ENCODE measurements at regions not wholly inside any gene's neighbourhood (a gene's known extent, or its start where the extent isn't known, plus 50 kb on each side); places are given as distances from the start of the nearest gene placed in this dataset.

DNA sequence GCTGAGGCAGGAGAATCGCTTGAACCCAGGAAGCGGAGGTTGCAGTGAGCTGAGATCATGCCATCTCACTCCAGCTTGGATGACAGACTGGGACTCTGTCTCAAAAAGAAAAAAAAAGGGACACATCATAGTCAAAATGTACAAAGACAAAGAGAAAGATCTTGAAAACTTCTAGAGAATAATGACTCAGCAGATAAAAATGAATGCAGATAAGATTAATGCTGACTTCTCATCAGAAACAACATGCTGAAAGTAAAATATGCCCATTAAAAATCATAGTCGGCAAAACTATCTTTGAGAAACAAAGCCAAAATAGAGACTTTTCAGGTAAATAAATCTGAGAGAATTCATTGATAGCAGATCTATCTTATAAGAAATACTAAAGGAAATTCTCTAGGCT, 271.1 kb upstream of the GPR149 start:
- intact Hi-C loops (cut with DNase I; ENCODE audit: low total_unique reads), result no loop called here
- WGBS, 2 donors, result 93 to 98% methylated on average over 3 of the region's 3 CpGs
- no peak for DNase-seq (ENCODE audit: low spot score in 2 of 2)
- TF ChIP-seq POLR2A (IDR thresholded peaks at IDR 0.05), result no peak
- TF ChIP-seq CTCF (IDR thresholded peaks at IDR 0.05), result no peak
- H3K4me3 ChIP-seq (ENCODE audit: low read depth, poor library complexity, severe bottlenecking), result no peak overlapping the region

GRCh38 chr3:154690413-154690812, 260.4 kb upstream of the GPR149 start:
- intact Hi-C loops (cut with DNase I; ENCODE audit: low total_unique reads), result no loop called here
- DNase-seq (ENCODE audit: low spot score in 2 of 2), result no peak
- no peak overlapping the region for H3K4me3 ChIP-seq (ENCODE audit: low read depth, poor library complexity, severe bottlenecking)
- no peak for TF ChIP-seq CTCF (IDR thresholded peaks at IDR 0.05)
- no peak for TF ChIP-seq POLR2A (IDR thresholded peaks at IDR 0.05)

GRCh38 chr3:154684440-154684839, 254.4 kb upstream of the GPR149 start:
- WGBS, 2 donors, result 63 to 79% methylated on average over 6 of the region's 6 CpGs
- H3K4me3 ChIP-seq (ENCODE audit: low read depth, poor library complexity, severe bottlenecking), result no peak overlapping the region
- intact Hi-C loops (cut with DNase I; ENCODE audit: low total_unique reads), result no loop called here
- no peak for TF ChIP-seq CTCF (IDR thresholded peaks at IDR 0.05)
- no peak for TF ChIP-seq POLR2A (IDR thresholded peaks at IDR 0.05)
- no peak for DNase-seq (ENCODE audit: low spot score in 2 of 2)

- no peak for TF ChIP-seq CTCF (IDR thresholded peaks at IDR 0.05)
- TF ChIP-seq POLR2A (IDR thresholded peaks at IDR 0.05), result no peak
- no peak overlapping the region for H3K4me3 ChIP-seq (ENCODE audit: low read depth, poor library complexity, severe bottlenecking)
- no peak for DNase-seq (ENCODE audit: low spot score in 2 of 2)
- intact Hi-C loops (cut with DNase I; ENCODE audit: low total_unique reads), result no loop called here
- 71 to 76% methylated on average over 3 of the region's 3 CpGs for WGBS, 2 donors
Observed at GRCh38 chr3:154684021-154684420, 254.0 kb upstream of the GPR149 start.

- no peak overlapping the region for H3K4me3 ChIP-seq (ENCODE audit: low read depth, poor library complexity, severe bottlenecking)
- intact Hi-C loops (cut with DNase I; ENCODE audit: low total_unique reads), result no loop called here
- TF ChIP-seq POLR2A (IDR thresholded peaks at IDR 0.05), result no peak
- TF ChIP-seq CTCF (IDR thresholded peaks at IDR 0.05), result no peak
- DNase-seq (ENCODE audit: low spot score in 2 of 2), result no peak
- WGBS, 2 donors, result 40 to 43% methylated on average over 1 of the region's 1 CpG
Observed at GRCh38 chr3:154678041-154678654, 248.2 kb upstream of the GPR149 start.

- TF ChIP-seq CTCF (IDR thresholded peaks at IDR 0.05) (no peak), POLR2A (IDR thresholded peaks at IDR 0.05) (no peak)
- WGBS, 2 donors, result 68 to 78% methylated on average over 1 of the region's 1 CpG
- no peak for DNase-seq (ENCODE audit: low spot score in 2 of 2)
- intact Hi-C loops (cut with DNase I; ENCODE audit: low total_unique reads), result no loop called here
- no peak overlapping the region for H3K4me3 ChIP-seq (ENCODE audit: low read depth, poor library complexity, severe bottlenecking)
Observed at GRCh38 chr3:154668835-154669234, 238.8 kb upstream of the GPR149 start.

Data from lower leg skin (tissue), 4 donors.